K562 (cell line): ENCODE measurements at regions not wholly inside any gene's neighbourhood (a gene's known extent, or its start where the extent isn't known, plus 50 kb on each side); places are given as distances from the start of the nearest gene placed in this dataset.

Source experiments
- ATAC-seq: fragments of 200-7000 bp; cut with Tn5 transposase; 3 replicates; pipeline ENCODE4 v1.9.1; 2020; ENCODE audit warnings: moderate library complexity
- BruUV-seq: library from RNA; stranded (reverse); fragments of 400-500 nt; replicated peaks from 2 replicates; lab custom pipeline; 2021; lab: Mats Ljungman, UMichigan
- CTCF ChIA-PET: fragments of 300-600 bp; formaldehyde crosslinking; extraction: SDS; loops from one replicate; lab custom pipeline; 2021; ENCODE audit warnings: low intra/inter-chr PET ratio; lab: Yijun Ruan, JAX
- POLR2A ChIA-PET: fragments of 300-600, 350-650 bp; sonication (Branson Sonifier 250); formaldehyde crosslinking; extraction: SDS; loops from one replicate; lab custom pipeline; 2021; ENCODE audit warnings: antibody characterized with exemption, inconsistent platforms; lab: Yijun Ruan, JAX
- DNase-seq, 4 experiments: peaks; one replicate each; pipeline versions ENCODE4 v3.0.0 to v3.0.0-alpha.2; 2011 to 2018; ENCODE audit warnings: low spot score in 3 of 4, mixed read lengths in 3 of 4; ENCODE audit errors: extremely low read depth in 1 of 4
- FAIRE-seq: peaks from 2 replicates; lab custom pipeline; 2011; peaks lifted over from hg19 to GRCh38; lab: Jason Lieb, UNC
- H2AFZ ChIP-seq: 2 replicates; pipeline ENCODE4 v1.6.0; 2011; ENCODE audit warnings: low read depth, low read length, control low read depth, inconsistent platforms
- H3K27ac ChIP-seq: fragments of 200-600 bp; 3 replicates; pipeline ENCODE4 v1.8.0; 2011; ENCODE audit warnings: low read depth, mild to moderate bottlenecking, control low read depth, inconsistent platforms, low read length, moderate library complexity, mixed read lengths; ENCODE audit errors: extremely low read depth
- H3K27me3 ChIP-seq, 2 experiments: fragments of 300-600 bp in 1 of 2; 2 replicates in 1 of 2; 3 replicates in 1 of 2; pipeline versions ENCODE4 v1.6.0 to v1.8.0; 2011; ENCODE audit warnings: inconsistent platforms in 2 of 2, low read length in 2 of 2, mild to moderate bottlenecking in 1 of 2, mixed read lengths in 1 of 2, moderate library complexity in 1 of 2; ENCODE audit not compliant: control insufficient read depth in 2 of 2, insufficient read depth in 2 of 2
- H3K36me3 ChIP-seq: fragments of 300-600 bp; 3 replicates; pipeline ENCODE4 v1.8.0; 2011; ENCODE audit warnings: mild to moderate bottlenecking, low read length, inconsistent platforms; ENCODE audit not compliant: control insufficient read depth, insufficient read depth
- H3K4me1 ChIP-seq, 2 experiments: fragments of 200-600 bp in 1 of 2; replicated peaks in 1 of 2; 2 replicates in 1 of 2; 3 replicates in 1 of 2; pipeline versions ENCODE4 v1.5.1 to v1.8.0; 2011; ENCODE audit warnings: inconsistent platforms in 2 of 2, low read length in 2 of 2, mild to moderate bottlenecking in 1 of 2, mixed read lengths in 1 of 2, moderate library complexity in 1 of 2; ENCODE audit not compliant: control insufficient read depth in 2 of 2, insufficient read depth in 2 of 2
- H3K4me2 ChIP-seq: 2 replicates; pipeline ENCODE4 v1.6.1; 2011; ENCODE audit warnings: low read length, control low read depth, inconsistent platforms, mixed read lengths; ENCODE audit not compliant: insufficient read depth
- H3K4me3 ChIP-seq: fragments of 200-600 bp; sonication (generic), shearing (Covaris generic); 2 replicates; pipeline ENCODE4 v1.5.1; 2016; ENCODE audit warnings: control low read depth, inconsistent platforms
- H3K79me2 ChIP-seq: fragments of 200-600 bp; 3 replicates; pipeline ENCODE4 v1.8.0; 2011; ENCODE audit warnings: low read length, inconsistent platforms; ENCODE audit not compliant: control insufficient read depth, insufficient read depth
- H3K9ac ChIP-seq, 2 experiments: 2 replicates each; pipeline versions ENCODE4 v1.6.0 to v1.6.1; 2011; ENCODE audit warnings: low read depth in 2 of 2, low read length in 2 of 2, control low read depth in 1 of 2, inconsistent platforms in 1 of 2, mild to moderate bottlenecking in 1 of 2, mixed read lengths in 1 of 2; ENCODE audit not compliant: insufficient read depth in 1 of 2
- H3K9me1 ChIP-seq: one replicate; pipeline ENCODE4 v1.6.0; 2011; ENCODE audit warnings: inconsistent platforms, mild to moderate bottlenecking, low read length, moderate library complexity; ENCODE audit not compliant: control insufficient read depth, insufficient read depth
- H3K9me3 ChIP-seq: replicated peaks from 2 replicates; pipeline ENCODE4 v1.5.1; 2011; ENCODE audit warnings: low read depth, low read length, inconsistent platforms; ENCODE audit not compliant: control insufficient read depth, insufficient read depth
- H4K20me1 ChIP-seq: replicated peaks from 2 replicates; pipeline ENCODE4 v1.6.1; 2011; ENCODE audit warnings: low read length, inconsistent platforms, mixed read lengths; ENCODE audit not compliant: control insufficient read depth, insufficient read depth
- CEBPB ChIP-seq: fragments of 450-650 bp; IDR thresholded peaks from 2 replicates; pipeline ENCODE4 v1.6.1; 2016; ENCODE audit warnings: missing genetic modification characterization, missing compliant biosample characterization
- ETV1 ChIP-seq: fragments of 450-650 bp; conservative IDR thresholded peaks from 2 replicates; pipeline ENCODE4 v1.6.1; 2016; ENCODE audit warnings: missing genetic modification characterization, control low read depth, low read depth, missing compliant biosample characterization
- GABPB2 ChIP-seq: fragments of 250-450 bp; sonication (Bioruptor Pico); conservative IDR thresholded peaks from 2 replicates; pipeline ENCODE4 v1.5.1; 2021; ENCODE audit warnings: mild to moderate bottlenecking
- HLTF ChIP-seq: fragments of 450-650 bp; IDR thresholded peaks from 2 replicates; pipeline ENCODE4 v1.6.1; 2016
- IRF9 ChIP-seq: fragments of 450-650 bp; IDR thresholded peaks from 2 replicates; pipeline ENCODE4 v1.6.1; 2016; ENCODE audit warnings: missing biosample characterization, missing genetic modification characterization
- MEIS2 ChIP-seq: fragments of 450-650 bp; IDR thresholded peaks from 2 replicates; pipeline ENCODE4 v1.6.1; 2014; ENCODE audit warnings: mild to moderate bottlenecking; ENCODE audit not compliant: partially characterized antibody
- MLX ChIP-seq, 2 experiments: fragments of 450-650 bp in 1 of 2; sonication (generic) in 1 of 2; formaldehyde crosslinking; conservative IDR thresholded peaks; 2 replicates each; pipeline versions ENCODE4 v1.4.0 to v1.8.1; 2020 to 2022; ENCODE audit warnings: mild to moderate bottlenecking in 1 of 2, missing genetic modification reagents in 1 of 2
- NFE2 ChIP-seq: IDR thresholded peaks from 2 replicates; pipeline ENCODE4 v1.6.1; 2014; ENCODE audit warnings: antibody characterized with exemption, low read depth
- NR2C2 ChIP-seq, 2 experiments: fragments of 200-800 bp in 1 of 2; sonication (Bioruptor generic) in 1 of 2; sonication (generic) in 1 of 2; formaldehyde crosslinking in 1 of 2; IDR thresholded peaks; 2 replicates each; pipeline versions ENCODE4 v1.6.1 to v1.8.0; 2016 to 2022; ENCODE audit warnings: mild to moderate bottlenecking in 1 of 2, missing compliant biosample characterization in 1 of 2, missing genetic modification characterization in 1 of 2, missing genetic modification reagents in 1 of 2
- POLR2B ChIP-seq: fragments of 450-650 bp; IDR thresholded peaks from 2 replicates; pipeline ENCODE4 v1.6.1; 2018; ENCODE audit warnings: low read depth; ENCODE audit not compliant: partially characterized antibody
- POLR2G ChIP-seq: fragments of 200-400 bp; formaldehyde crosslinking; IDR thresholded peaks from 2 replicates; pipeline ENCODE4 v1.6.1; 2017; ENCODE audit warnings: low read depth, mild to moderate bottlenecking, antibody characterized with exemption, low read length, moderate library complexity
- RFX7 ChIP-seq: fragments of 250-450 bp; sonication (Bioruptor Pico); IDR thresholded peaks from 2 replicates; pipeline ENCODE4 v1.5.1; 2021; ENCODE audit warnings: mild to moderate bottlenecking
- U2AF1 ChIP-seq: fragments of 200-400 bp; formaldehyde crosslinking; optimal IDR thresholded peaks from 2 replicates; pipeline ENCODE3; 2017; ENCODE audit warnings: mild to moderate bottlenecking, low read depth, low read length, moderate library complexity
- XRCC3 ChIP-seq: fragments of 450-650 bp; IDR thresholded peaks from 2 replicates; pipeline ENCODE4 v1.6.1; 2017; ENCODE audit warnings: mild to moderate bottlenecking, moderate library complexity
- ZNF184 ChIP-seq: sonication (generic); formaldehyde crosslinking; IDR thresholded peaks from 2 replicates; pipeline ENCODE4 v1.5.0; 2020; ENCODE audit warnings: missing genetic modification reagents
- ZNF699 ChIP-seq: fragments of 250-450 bp; sonication (Bioruptor Pico); IDR thresholded peaks from 2 replicates; pipeline ENCODE4 v1.8.0; 2021; ENCODE audit warnings: mild to moderate bottlenecking, moderate library complexity; ENCODE audit not compliant: insufficient replicate concordance
- WGBS: fragments of 100-300 bp; shearing (Covaris generic); methylation state at CpG from one replicate; pipeline ENCODE4 v1.1.6; 2016; ENCODE audit warnings: low coverage, mixed read lengths; ENCODE audit not compliant: insufficient coverage; ENCODE audit errors: missing lambda C conversion rate; 5-methylcytosine and 5-hydroxymethylcytosine counted together
- in situ Hi-C: fragments of 300-500 bp; cut with MboI; formaldehyde crosslinking; loops from 4 replicates; pipeline ENCODE4 v1.15.0; 2018; ENCODE audit warnings: inconsistent platforms, mixed read lengths
- intact Hi-C: fragments of 100-400 bp; cut with micrococcal nuclease; formaldehyde crosslinking; loops from 2 replicates; pipeline ENCODE4 v1.14.2; 2022

- Histone ChIP-seq H3K9ac (no peak overlapping the region), H3K79me2 (no peaks in the 10 kb centered on the region), H3K27me3 (peaks cover 29 to 64% of the 10 kb centered on the region in 2 experiments), H3K4me2 (no peak overlapping the region), H3K27ac (no peak overlapping the region), H4K20me1 (0 out of 2 replicates have a peak, but pooled peaks cover 3% of the 10 kb centered on the region), H3K4me3 (no peak overlapping the region), H3K9me3 (no peaks in the 10 kb centered on the region), H2AFZ (no peak overlapping the region), H3K36me3 (no peaks in the 10 kb centered on the region), H3K4me1 (no peaks in the 10 kb centered on the region; a peak in 1 of 5 replicates), H3K9me1 (no peaks in the 10 kb centered on the region)
- POLR2A ChIA-PET: interaction anchor here (1.2 kb wide), 1 partner anchor 11 kb away, joined by 5 read pairs; no protein-coding TSS in a partner anchor
- TF ChIP-seq CEBPB (tag): 0 out of 2 replicates have a peak, but pooled peaks have one; percentile 21
- no peak for TF ChIP-seq NR2C2 (CRISPR knock-in tag; IDR thresholded peaks at IDR 0.05)
- 0 out of 2 replicates have a peak, but pooled peaks have one; percentile 13 for TF ChIP-seq NR2C2 (tag; IDR thresholded peaks at IDR 0.05)
- TF ChIP-seq ETV1: peak; percentile 22; the same call in 1 of the 2 replicates
- no peak for TF ChIP-seq NFE2
- DNase-seq (no peak), FAIRE-seq (no peak), ATAC-seq (peak; percentile 23; the same call in 1 of the 3 replicates)
- no TSS peak for BruUV-seq
- CTCF ChIA-PET: no interaction called here
- intact Hi-C loops (loop anchor here (10.0 kb wide), 1 partner anchor 268 kb away; the partner anchor contains the start of gene FAM43A), in situ Hi-C loops (no loop called here)
- WGBS: 0% methylated on average over 6 of the region's 6 CpGs
Observed at GRCh38 chr3:194952841-194953241, 267.2 kb downstream of the FAM43A start.

GRCh38 chr3:194953291-194953690 lies 267.6 kb downstream of the FAM43A start:
- CTCF ChIA-PET: no interaction called here
- no peak overlapping the region for H3K9ac ChIP-seq
- H3K9me3 ChIP-seq: no peaks in the 10 kb centered on the region
- DNase-seq (no peak), ATAC-seq (no peak), FAIRE-seq (no peak)
- H4K20me1 ChIP-seq: 0 out of 2 replicates have a peak, but pooled peaks cover 3% of the 10 kb centered on the region
- no peaks in the 10 kb centered on the region for H3K36me3 ChIP-seq
- H3K4me3 ChIP-seq: no peak overlapping the region
- H3K9me1 ChIP-seq: no peaks in the 10 kb centered on the region
- in situ Hi-C loops: no loop called here
- no peak overlapping the region for H3K4me2 ChIP-seq
- H2AFZ ChIP-seq: no peak overlapping the region
- WGBS: 2% methylated on average over 5 of the region's 5 CpGs
- intact Hi-C loops: loop anchor here (10.0 kb wide), 1 partner anchor 268 kb away; the partner anchor contains the start of gene FAM43A
- no peaks in the 10 kb centered on the region for H3K79me2 ChIP-seq
- no peak overlapping the region for H3K27ac ChIP-seq
- POLR2A ChIA-PET: interaction anchor here (1.2 kb wide), 1 partner anchor 11 kb away, joined by 5 read pairs; no protein-coding TSS in a partner anchor
- no TSS peak for BruUV-seq
- H3K27me3 ChIP-seq: peaks cover 33 to 68% of the 10 kb centered on the region in 2 experiments
- no peaks in the 10 kb centered on the region; a peak in 1 of 5 replicates for H3K4me1 ChIP-seq
- TF ChIP-seq IRF9 (tag) (no peak), POLR2B (no peak), ZNF699 (no peak), RFX7 (no peak), MEIS2 (no peak), U2AF1 (no peak), XRCC3 (no peak), HLTF (no peak), POLR2G (no peak), ZNF184 (CRISPR knock-in tag) (no peak), GABPB2 (CRISPR knock-in tag) (no peak), MLX (CRISPR knock-in tag; conservative IDR thresholded peaks at IDR 0.05) (no peak)
